ENCODE measurements at regions not wholly inside any gene's neighbourhood (a gene's known extent, or its start where the extent isn't known, plus 50 kb on each side); places are given as distances from the start of the nearest gene placed in this dataset.
"Not testable (repeated sequence)": the region's sequence is repeated elsewhere in the genome, so short reads cannot be mapped to it uniquely, and the experiment has no call there.

DNA sequence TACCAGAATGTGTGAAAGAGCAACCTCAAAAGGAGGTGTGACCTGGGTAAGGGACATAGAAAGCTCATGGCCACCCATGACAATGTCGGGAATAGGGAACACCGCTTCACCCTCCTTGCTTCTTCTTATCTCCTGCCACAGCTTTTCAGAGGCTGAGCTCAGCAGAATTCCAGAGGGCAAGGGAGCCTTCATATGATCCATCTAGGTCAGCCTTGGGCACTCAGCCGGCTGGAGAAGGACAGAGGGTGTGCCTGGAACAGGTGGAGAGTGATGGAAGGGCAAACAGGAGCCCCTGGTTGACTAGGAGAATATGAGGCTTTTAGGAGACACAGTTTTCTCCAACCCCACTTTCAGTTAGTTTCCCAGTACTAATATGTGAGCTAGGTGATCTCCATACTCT is 74.6 kb upstream of the ROPN1 start:
- H3K4me2 ChIP-seq; DNase-seq; H3F3A ChIP-seq (ENCODE audit: insufficient read depth, low read depth); BruUV-seq (replicated peaks); H2AFZ ChIP-seq; POLR2A ChIA-PET (ENCODE audit: unreplicated experiment); H3K4me3 ChIP-seq; H3K36me3 ChIP-seq (ENCODE audit: low read depth); intact Hi-C loops (cut with micrococcal nuclease; ENCODE audit: unreplicated experiment); H3K9me2 ChIP-seq (ENCODE audit: insufficient read depth); H3K79me2 ChIP-seq (ENCODE audit: low read depth); H4K20me1 ChIP-seq (ENCODE audit: insufficient read depth); H3K9me3 ChIP-seq (ENCODE audit: insufficient read depth, low read depth); H3K4me1 ChIP-seq (replicated peaks; ENCODE audit: insufficient read depth); H3K27ac ChIP-seq; CTCF ChIA-PET: not testable (repeated sequence)
- peaks cover 56% of the 10 kb centered on the region for H3K27me3 ChIP-seq (ENCODE audit: insufficient read depth, low read depth)

DNA sequence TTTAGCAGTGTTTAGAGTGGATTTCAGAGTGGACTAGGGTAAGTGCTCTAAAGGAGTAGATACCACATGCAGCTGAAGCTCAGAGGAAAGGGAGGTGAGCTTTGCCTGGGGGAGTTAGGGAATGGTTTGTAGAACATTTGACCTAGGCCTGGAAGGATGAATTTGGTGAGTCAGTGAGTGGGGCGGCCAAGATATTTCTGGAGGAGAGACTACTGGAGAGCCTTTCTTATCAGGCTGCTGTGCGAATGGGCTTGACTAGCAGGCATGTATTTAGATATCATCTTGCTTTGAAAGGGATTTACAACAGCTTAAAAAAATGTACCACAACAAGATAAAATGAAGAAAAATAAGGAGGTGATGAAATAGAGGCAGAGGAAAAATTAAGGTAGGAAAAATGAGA is 77.8 kb upstream of the ROPN1 start:
- H3K36me3 ChIP-seq (ENCODE audit: low read depth); H3K27ac ChIP-seq; POLR2A ChIA-PET (ENCODE audit: unreplicated experiment); H3K79me2 ChIP-seq (ENCODE audit: low read depth); H3F3A ChIP-seq (ENCODE audit: insufficient read depth, low read depth); H3K9me3 ChIP-seq (ENCODE audit: insufficient read depth, low read depth); H3K4me1 ChIP-seq (replicated peaks; ENCODE audit: insufficient read depth); H2AFZ ChIP-seq; BruUV-seq (replicated peaks); H4K20me1 ChIP-seq (ENCODE audit: insufficient read depth); H3K4me2 ChIP-seq; intact Hi-C loops (cut with micrococcal nuclease; ENCODE audit: unreplicated experiment); H3K4me3 ChIP-seq; H3K9me2 ChIP-seq (ENCODE audit: insufficient read depth); DNase-seq: not testable (repeated sequence)
- CTCF ChIA-PET = interaction anchor here (0.6 kb wide), 1 partner anchor 12 kb away, joined by 3 read pairs; no protein-coding TSS in a partner anchor
- peaks cover 56% of the 10 kb centered on the region for H3K27me3 ChIP-seq (ENCODE audit: insufficient read depth, low read depth)

DNA sequence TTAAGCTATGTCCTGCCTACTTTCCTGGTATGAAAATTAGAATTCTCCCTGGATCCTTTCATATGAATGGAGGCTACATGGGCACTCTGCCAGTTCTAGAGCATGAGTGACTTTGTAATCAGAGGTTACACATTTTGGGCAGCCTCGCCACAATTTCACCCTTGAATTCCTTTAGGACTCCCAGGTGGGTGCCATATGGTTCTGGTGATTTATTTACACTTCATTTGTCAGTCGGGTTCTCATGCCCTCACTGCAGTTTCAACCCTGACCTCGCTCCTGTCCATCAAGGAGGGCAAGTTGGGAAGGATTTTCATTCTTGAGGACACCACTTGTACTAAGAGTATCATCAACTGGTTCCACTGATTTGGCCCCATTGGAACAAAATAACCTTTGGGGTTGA is 83.2 kb upstream of the ROPN1 start:
- H3K4me1 ChIP-seq (replicated peaks; ENCODE audit: insufficient read depth); POLR2A ChIA-PET (ENCODE audit: unreplicated experiment); intact Hi-C loops (cut with micrococcal nuclease; ENCODE audit: unreplicated experiment); H4K20me1 ChIP-seq (ENCODE audit: insufficient read depth); H3K9me3 ChIP-seq (ENCODE audit: insufficient read depth, low read depth); H3K27ac ChIP-seq; H3K4me3 ChIP-seq; H3K9me2 ChIP-seq (ENCODE audit: insufficient read depth); DNase-seq; H3K36me3 ChIP-seq (ENCODE audit: low read depth); H3K4me2 ChIP-seq; H2AFZ ChIP-seq; H3K79me2 ChIP-seq (ENCODE audit: low read depth); BruUV-seq (replicated peaks); H3F3A ChIP-seq (ENCODE audit: insufficient read depth, low read depth): not testable (repeated sequence)
- CTCF ChIA-PET = interaction anchor here (0.6 kb wide), 1 partner anchor 304 kb away, joined by 5 read pairs; no protein-coding TSS in a partner anchor
- H3K27me3 ChIP-seq (ENCODE audit: insufficient read depth, low read depth) = peaks cover 76% of the 10 kb centered on the region

DNA sequence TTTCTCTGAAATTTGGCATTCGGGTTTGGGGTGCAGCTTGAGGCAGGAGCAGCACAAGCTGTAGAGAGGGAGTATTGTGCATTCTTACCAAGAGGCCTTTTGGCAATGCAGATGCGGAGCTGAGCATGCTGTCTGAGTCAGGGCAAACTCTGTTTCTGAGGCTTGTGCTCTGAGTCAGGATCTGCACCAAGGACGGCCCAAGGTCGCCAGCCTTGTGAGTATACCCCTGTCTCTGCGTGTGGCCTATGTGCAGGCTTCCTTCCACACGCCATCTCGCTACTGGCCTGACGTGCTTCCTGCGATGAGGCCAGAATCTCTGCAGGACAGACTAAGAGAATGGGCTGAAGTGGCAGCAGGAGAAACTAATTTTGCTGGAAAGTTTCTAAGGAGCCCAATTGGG is 83.8 kb upstream of the ROPN1 start:
- no peaks in the 10 kb centered on the region for H3F3A ChIP-seq (ENCODE audit: insufficient read depth, low read depth)
- no peaks in the 10 kb centered on the region for H3K36me3 ChIP-seq (ENCODE audit: low read depth)
- BruUV-seq (replicated peaks) = no TSS peak
- no peak for DNase-seq
- ChIA-PET POLR2A (ENCODE audit: unreplicated experiment) (no interaction called here), CTCF (interaction anchor here (0.6 kb wide), 1 partner anchor 303 kb away, joined by 5 read pairs; no protein-coding TSS in a partner anchor)
- H3K79me2 ChIP-seq (ENCODE audit: low read depth) = no peaks in the 10 kb centered on the region
- no peaks in the 10 kb centered on the region for H3K9me2 ChIP-seq (ENCODE audit: insufficient read depth)
- no peak overlapping the region for H3K4me2 ChIP-seq
- no peak overlapping the region for H3K4me3 ChIP-seq
- H3K4me1 ChIP-seq (replicated peaks; ENCODE audit: insufficient read depth) = no peaks in the 10 kb centered on the region
- no peaks in the 10 kb centered on the region for H4K20me1 ChIP-seq (ENCODE audit: insufficient read depth)
- H2AFZ ChIP-seq = no peak overlapping the region
- no peaks in the 10 kb centered on the region for H3K9me3 ChIP-seq (ENCODE audit: insufficient read depth, low read depth)
- H3K27ac ChIP-seq = no peak overlapping the region
- intact Hi-C loops (cut with micrococcal nuclease; ENCODE audit: unreplicated experiment) = no loop called here
- no peak for TF ChIP-seq EZH2 (IDR thresholded peaks at IDR 0.05; ENCODE audit: low read depth)
- peaks cover 76% of the 10 kb centered on the region for H3K27me3 ChIP-seq (ENCODE audit: insufficient read depth, low read depth)

DNA sequence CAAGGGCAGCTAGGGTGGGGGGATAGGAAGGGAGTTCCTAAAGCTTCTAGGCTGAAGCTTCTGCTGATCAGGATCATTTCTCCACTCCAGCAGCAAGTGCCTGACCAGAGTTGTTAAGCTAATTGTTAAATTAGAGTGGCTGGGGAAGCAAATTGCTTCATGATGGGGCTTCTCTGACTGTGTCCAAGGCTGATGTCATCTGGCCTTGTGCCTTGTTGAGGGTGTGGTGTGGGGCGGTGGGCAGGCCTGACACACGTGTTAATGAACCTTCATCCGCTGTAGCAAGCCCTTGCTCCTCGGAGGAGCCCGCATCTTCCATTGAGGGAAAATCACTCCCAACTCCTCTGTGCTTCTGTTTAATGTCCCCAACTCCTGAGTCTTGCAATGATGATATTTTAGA is 84.3 kb upstream of the ROPN1 start:
- CTCF ChIA-PET = no interaction called here
- intact Hi-C loops (cut with micrococcal nuclease; ENCODE audit: unreplicated experiment) = no loop called here
- POLR2A ChIA-PET (ENCODE audit: unreplicated experiment) = no interaction called here
- no peak for DNase-seq
- Histone ChIP-seq H3K4me3 (no peak overlapping the region), H4K20me1 (ENCODE audit: insufficient read depth) (no peaks in the 10 kb centered on the region), H3K9me2 (ENCODE audit: insufficient read depth) (no peaks in the 10 kb centered on the region), H3K36me3 (ENCODE audit: low read depth) (no peaks in the 10 kb centered on the region), H3K79me2 (ENCODE audit: low read depth) (no peaks in the 10 kb centered on the region), H3K27me3 (ENCODE audit: insufficient read depth, low read depth) (peaks cover 75% of the 10 kb centered on the region), H3F3A (ENCODE audit: insufficient read depth, low read depth) (no peaks in the 10 kb centered on the region), H3K4me2 (no peak overlapping the region), H2AFZ (no peak overlapping the region), H3K27ac (no peak overlapping the region), H3K4me1 (replicated peaks; ENCODE audit: insufficient read depth) (no peaks in the 10 kb centered on the region), H3K9me3 (ENCODE audit: insufficient read depth, low read depth) (no peaks in the 10 kb centered on the region)
- no peak for TF ChIP-seq EZH2 (IDR thresholded peaks at IDR 0.05; ENCODE audit: low read depth)
- TF ChIP-seq, protein P1, sequence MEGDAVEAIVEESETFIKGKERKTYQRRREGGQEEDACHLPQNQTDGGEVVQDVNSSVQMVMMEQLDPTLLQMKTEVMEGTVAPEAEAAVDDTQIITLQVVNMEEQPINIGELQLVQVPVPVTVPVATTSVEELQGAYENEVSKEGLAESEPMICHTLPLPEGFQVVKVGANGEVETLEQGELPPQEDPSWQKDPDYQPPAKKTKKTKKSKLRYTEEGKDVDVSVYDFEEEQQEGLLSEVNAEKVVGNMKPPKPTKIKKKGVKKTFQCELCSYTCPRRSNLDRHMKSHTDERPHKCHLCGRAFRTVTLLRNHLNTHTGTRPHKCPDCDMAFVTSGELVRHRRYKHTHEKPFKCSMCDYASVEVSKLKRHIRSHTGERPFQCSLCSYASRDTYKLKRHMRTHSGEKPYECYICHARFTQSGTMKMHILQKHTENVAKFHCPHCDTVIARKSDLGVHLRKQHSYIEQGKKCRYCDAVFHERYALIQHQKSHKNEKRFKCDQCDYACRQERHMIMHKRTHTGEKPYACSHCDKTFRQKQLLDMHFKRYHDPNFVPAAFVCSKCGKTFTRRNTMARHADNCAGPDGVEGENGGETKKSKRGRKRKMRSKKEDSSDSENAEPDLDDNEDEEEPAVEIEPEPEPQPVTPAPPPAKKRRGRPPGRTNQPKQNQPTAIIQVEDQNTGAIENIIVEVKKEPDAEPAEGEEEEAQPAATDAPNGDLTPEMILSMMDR (conservative IDR thresholded peaks at IDR 0.05) = no peak
- no TSS peak for BruUV-seq (replicated peaks)
